Mucosa of descending colon (tissue), 3 donors: ENCODE measurements at regions not wholly inside any gene's neighbourhood (a gene's known extent, or its start where the extent isn't known, plus 50 kb on each side); places are given as distances from the start of the nearest gene placed in this dataset.

Experiments
- ATAC-seq: fragments of 200-7000 bp; cut with Tn5 transposase; one replicate; pipeline ENCODE4 v1.9.1; 2020; ENCODE audit warnings: mild to moderate bottlenecking, moderate library complexity
- DNase-seq, 3 donors: peaks; one replicate each; pipeline ENCODE4 v3.0.0-alpha.2; 2020
- H3K36me3 ChIP-seq: fragments of 200-600 bp; one replicate; pipeline ENCODE4 v1.8.0; 2021; ENCODE audit warnings: low read depth, mild to moderate bottlenecking
- H3K4me1 ChIP-seq: fragments of 200-600 bp; one replicate; pipeline ENCODE4 v1.8.0; 2021; ENCODE audit warnings: low read depth, mild to moderate bottlenecking
- H3K4me3 ChIP-seq: fragments of 200-600 bp; one replicate; pipeline ENCODE4 v1.8.0; 2021; ENCODE audit warnings: mild to moderate bottlenecking
- H3K9me3 ChIP-seq: fragments of 200-600 bp; one replicate; pipeline ENCODE4 v1.8.0; 2021; ENCODE audit warnings: mild to moderate bottlenecking
- intact Hi-C, 2 donors: fragments of 100-400 bp; cut with DNase I in 1 of 2; cut with micrococcal nuclease in 1 of 2; formaldehyde crosslinking; loops; one replicate each; pipeline versions ENCODE4 v1.11.0 to v1.11.1; 2022; cut with DNase I, micrococcal nuclease
- TF ChIP-seq, protein P1 (sequence below): fragments of 200-600 bp; IDR thresholded peaks from one replicate; pipeline ENCODE4 v1.8.0; 2022; ENCODE audit warnings: antibody characterized with exemption, mild to moderate bottlenecking
- donor health status: DM: no; HTN: no; CAD: no; lungs with moderate emphysema.
- donor health status: DM: no; HTN: no; CAD: no.
- donor health status: DM: no; HTN: yes; CAD: no.

DNA sequence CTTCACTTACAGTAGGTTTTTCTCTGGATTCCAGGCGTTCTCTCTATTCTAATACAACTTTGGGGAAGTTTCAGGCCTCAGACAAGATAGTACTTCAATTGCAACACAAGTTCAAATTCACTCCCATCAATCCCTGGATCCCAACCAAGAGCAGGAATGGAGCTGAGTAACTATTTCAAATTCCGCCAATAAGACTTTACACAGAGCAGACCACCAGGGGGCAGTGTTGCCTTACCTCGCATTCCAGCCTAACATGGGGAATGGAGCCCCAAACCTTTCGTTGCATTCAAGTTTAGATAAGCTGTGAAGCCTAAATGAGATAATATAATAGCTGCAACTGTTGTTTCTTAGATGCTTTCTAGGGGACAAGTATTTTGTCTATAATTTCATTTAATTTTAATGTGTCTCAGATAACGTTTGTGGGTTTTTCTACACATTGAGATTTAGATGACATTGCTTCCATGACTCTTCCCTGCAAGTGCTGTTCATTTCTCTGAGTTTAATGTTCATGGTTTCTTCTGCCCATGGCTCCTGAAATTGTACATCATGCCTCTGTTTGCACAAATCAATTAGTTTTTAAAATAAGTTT lies 186.7 kb downstream of the NSUN3 start:
- peak in 2 of 3 donors; percentile 78 to 88 for DNase-seq
- no peak overlapping the region for H3K4me3 ChIP-seq
- intact Hi-C loops = no loop called here
- H3K9me3 ChIP-seq = no peaks in the 10 kb centered on the region
- TF ChIP-seq, protein P1, sequence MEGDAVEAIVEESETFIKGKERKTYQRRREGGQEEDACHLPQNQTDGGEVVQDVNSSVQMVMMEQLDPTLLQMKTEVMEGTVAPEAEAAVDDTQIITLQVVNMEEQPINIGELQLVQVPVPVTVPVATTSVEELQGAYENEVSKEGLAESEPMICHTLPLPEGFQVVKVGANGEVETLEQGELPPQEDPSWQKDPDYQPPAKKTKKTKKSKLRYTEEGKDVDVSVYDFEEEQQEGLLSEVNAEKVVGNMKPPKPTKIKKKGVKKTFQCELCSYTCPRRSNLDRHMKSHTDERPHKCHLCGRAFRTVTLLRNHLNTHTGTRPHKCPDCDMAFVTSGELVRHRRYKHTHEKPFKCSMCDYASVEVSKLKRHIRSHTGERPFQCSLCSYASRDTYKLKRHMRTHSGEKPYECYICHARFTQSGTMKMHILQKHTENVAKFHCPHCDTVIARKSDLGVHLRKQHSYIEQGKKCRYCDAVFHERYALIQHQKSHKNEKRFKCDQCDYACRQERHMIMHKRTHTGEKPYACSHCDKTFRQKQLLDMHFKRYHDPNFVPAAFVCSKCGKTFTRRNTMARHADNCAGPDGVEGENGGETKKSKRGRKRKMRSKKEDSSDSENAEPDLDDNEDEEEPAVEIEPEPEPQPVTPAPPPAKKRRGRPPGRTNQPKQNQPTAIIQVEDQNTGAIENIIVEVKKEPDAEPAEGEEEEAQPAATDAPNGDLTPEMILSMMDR = peak; percentile 44
- H3K4me1 ChIP-seq = no peaks in the 10 kb centered on the region
- ATAC-seq = peak; percentile 85
- H3K36me3 ChIP-seq = no peaks in the 10 kb centered on the region

DNA sequence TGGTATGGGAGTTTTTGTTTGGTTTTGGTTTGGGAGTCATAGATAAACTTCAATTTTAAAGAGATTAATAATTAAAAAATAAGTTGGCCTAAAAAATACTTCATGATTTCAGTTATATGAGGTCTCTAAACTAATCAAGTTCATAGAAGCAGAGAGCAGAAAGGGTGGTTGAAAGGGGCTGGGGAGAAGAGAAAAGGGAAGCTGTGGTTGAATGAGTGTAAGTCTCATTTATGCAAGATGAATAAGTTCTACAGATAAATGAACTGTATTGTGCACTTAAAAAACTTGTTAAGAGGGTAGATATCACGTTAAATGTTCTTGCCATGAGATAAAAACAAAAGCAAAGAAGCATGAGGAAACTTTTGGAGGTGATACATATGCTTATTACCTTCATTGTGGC lies 188.7 kb downstream of the NSUN3 start:
- ATAC-seq = no peak
- H3K9me3 ChIP-seq = no peaks in the 10 kb centered on the region
- H3K36me3 ChIP-seq = no peaks in the 10 kb centered on the region
- TF ChIP-seq, protein P1 = no peak
- DNase-seq = no peak
- intact Hi-C loops = no loop called here
- no peaks in the 10 kb centered on the region for H3K4me1 ChIP-seq
- no peak overlapping the region for H3K4me3 ChIP-seq

DNA sequence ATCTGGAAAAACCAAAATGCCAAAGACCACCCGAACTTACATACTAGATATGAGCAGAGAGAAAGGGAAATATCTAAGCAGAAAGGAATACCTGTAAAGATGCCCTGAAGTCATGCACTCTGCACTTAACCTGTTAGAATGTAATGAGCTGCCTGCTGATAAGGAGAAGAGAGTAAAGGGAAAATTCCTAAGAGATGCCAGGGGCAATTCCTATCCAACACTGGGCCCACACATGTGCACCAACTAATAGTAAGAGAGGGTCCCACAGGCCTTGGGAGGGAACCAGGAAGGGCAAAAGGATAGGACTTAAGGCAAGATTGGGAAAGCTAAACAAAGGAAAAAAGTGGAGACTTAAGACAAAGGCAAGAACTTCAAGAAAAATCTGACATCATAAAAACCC lies 189.5 kb downstream of the NSUN3 start:
- intact Hi-C loops = no loop called here
- no peak overlapping the region for H3K4me3 ChIP-seq
- DNase-seq = no peak
- TF ChIP-seq, protein P1 = no peak
- no peak for ATAC-seq
- no peaks in the 10 kb centered on the region for H3K36me3 ChIP-seq
- no peaks in the 10 kb centered on the region for H3K4me1 ChIP-seq
- no peaks in the 10 kb centered on the region for H3K9me3 ChIP-seq

DNA sequence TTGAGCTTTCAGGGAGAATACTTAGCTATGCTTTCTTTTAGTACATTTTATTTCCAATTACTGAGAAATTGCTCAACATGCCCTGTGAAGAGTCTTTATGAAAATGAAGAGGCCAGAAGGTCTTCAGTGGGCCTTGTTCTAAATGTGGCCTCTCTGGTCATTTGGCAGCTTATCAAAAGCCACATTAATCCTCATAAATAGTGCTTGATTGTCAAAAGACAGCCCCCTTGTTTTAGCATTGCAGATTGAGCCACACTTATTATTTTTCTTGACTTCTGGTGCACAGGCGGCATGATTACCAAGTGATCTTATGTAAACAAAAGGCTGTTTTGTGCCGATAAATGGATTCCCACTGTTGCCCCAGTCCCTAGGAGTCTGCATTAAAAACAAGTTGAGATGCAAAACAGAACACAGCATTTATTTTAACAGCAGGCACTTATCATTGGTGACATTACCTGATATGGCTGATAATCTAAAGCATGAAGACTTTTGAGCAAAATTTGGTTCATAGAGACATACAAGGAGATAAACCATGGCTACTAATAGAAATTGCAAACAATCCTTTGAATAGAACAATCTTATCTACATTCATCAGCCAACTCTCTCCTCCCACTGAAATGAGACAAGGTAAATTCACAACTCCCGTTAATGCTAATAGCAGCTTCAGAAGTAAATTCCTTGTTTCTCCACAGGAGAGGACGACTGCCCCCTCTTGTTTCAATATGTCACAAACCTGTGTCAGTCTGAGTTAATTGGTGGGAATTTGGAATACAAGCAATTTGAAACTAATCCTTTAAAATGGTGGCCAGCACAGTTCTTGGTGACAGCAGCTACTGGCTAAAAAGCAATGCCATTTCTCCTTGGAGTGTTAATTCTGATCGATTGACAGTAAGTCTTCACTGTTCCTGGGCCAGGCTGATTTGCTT lies 194.3 kb downstream of the NSUN3 start:
- TF ChIP-seq, protein P1 = no peak
- no peaks in the 10 kb centered on the region for H3K36me3 ChIP-seq
- ATAC-seq (no peak), DNase-seq (no peak)
- H3K4me1 ChIP-seq = no peaks in the 10 kb centered on the region
- H3K9me3 ChIP-seq = no peaks in the 10 kb centered on the region
- intact Hi-C loops = no loop called here
- H3K4me3 ChIP-seq = no peak overlapping the region

DNA sequence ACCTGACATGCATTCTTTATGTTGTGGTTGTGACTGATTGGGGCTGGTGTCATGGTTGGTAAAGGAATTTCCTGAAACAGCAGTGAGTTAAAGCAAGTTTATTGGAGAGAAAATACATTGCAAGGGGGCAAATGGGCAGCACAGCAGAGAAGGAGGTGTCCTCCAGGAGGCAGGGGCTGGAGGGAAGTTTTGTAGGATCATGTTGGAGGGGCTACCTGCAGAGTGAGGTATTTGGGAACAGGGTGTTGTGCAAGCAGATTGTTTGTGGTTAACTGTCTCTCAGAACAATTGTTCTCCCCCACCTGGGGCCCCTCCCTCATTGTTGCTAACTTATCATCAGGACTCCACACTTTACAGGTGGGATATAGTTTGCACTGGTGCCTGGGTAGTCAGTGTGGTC lies 196.0 kb downstream of the NSUN3 start:
- Histone ChIP-seq H3K36me3 (no peaks in the 10 kb centered on the region), H3K4me1 (no peaks in the 10 kb centered on the region), H3K4me3 (no peak overlapping the region), H3K9me3 (no peaks in the 10 kb centered on the region)
- TF ChIP-seq, protein P1 = no peak
- intact Hi-C loops = no loop called here
- ATAC-seq (no peak), DNase-seq (no peak)
